Natural killer cell treated with Interleukin-12 subunit alpha and Interleukin-12 subunit beta and Interleukin-15 and Interleukin-18, amount 100 ng/mL, for 72 hours (primary cell): ENCODE measurements at regions not wholly inside any gene's neighbourhood (a gene's known extent, or its start where the extent isn't known, plus 50 kb on each side); places are given as distances from the start of the nearest gene placed in this dataset.
"Not testable (repeated sequence)": the region's sequence is repeated elsewhere in the genome, so short reads cannot be mapped to it uniquely, and the experiment has no call there.

ENCODE experiments used
- ATAC-seq, 2 donors: fragments of 150-1000 bp; cut with Tn5 transposase in 1 of 2; sonication (Bioruptor Pico), chemical (Tn5 transposase) in 1 of 2; 2 replicates each; pipeline ENCODE4 v1.10.0; 2021
- DNase-seq: peaks from one replicate; pipeline ENCODE4 v3.0.0; 2022; ENCODE audit warnings: low spot score
- H3K27ac Mint-ChIP-seq, 2 donors: 1 replicate in 1 of 2; 2 replicates in 1 of 2; pipeline ENCODE4 v1.8.0; 2022; ENCODE audit warnings: mixed read lengths in 2 of 2, mild to moderate bottlenecking in 1 of 2, moderate library complexity in 1 of 2
- H3K27me3 Mint-ChIP-seq, 2 donors: 1 replicate in 1 of 2; 2 replicates in 1 of 2; pipeline ENCODE4 v1.8.0; 2022; ENCODE audit warnings: mixed read lengths in 2 of 2
- H3K36me3 Mint-ChIP-seq: one replicate; pipeline ENCODE4 v1.8.0; 2022; ENCODE audit warnings: mixed read lengths
- H3K4me1 Mint-ChIP-seq, 2 donors: 1 replicate in 1 of 2; 2 replicates in 1 of 2; pipeline ENCODE4 v1.8.0; 2022; ENCODE audit warnings: low read depth in 2 of 2, mixed read lengths in 2 of 2, mild to moderate bottlenecking in 1 of 2
- H3K4me3 Mint-ChIP-seq: one replicate; pipeline ENCODE4 v1.8.0; 2022; ENCODE audit warnings: mixed read lengths
- H3K9me3 Mint-ChIP-seq: 2 replicates; pipeline ENCODE4 v1.8.0; 2022; ENCODE audit warnings: mixed read lengths

DNA sequence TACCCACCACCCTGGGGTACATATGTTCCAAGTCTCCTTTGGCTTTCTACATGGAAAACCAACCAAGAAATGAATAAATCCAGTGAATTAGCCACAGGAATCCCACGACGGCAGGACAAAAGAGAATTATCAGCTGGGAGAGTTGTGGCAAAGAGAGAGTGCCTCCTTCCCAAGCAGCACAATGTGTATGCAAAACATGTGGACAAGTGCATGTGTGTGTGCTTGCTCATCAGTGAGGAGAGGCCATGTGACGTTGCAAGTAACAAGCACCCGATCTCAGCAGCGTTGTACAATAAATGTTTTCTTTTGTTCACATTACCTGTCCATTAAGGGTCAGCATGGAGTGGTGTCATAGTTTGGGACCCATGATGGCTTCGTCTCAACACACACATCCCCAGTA lies 50.0 kb upstream of the EMX2 start:
- Mint-ChIP-seq H3K9me3 (no peaks in the 10 kb centered on the region), H3K4me3 (no peak overlapping the region), H3K27ac (no peak overlapping the region), H3K27me3 (peaks cover 39 to 40% of the 10 kb centered on the region in 2 donors), H3K36me3 (no peaks in the 10 kb centered on the region), H3K4me1 (peaks cover 0 to 2% of the 10 kb centered on the region in 2 donors)
- ATAC-seq (no peak), DNase-seq (no peak)

DNA sequence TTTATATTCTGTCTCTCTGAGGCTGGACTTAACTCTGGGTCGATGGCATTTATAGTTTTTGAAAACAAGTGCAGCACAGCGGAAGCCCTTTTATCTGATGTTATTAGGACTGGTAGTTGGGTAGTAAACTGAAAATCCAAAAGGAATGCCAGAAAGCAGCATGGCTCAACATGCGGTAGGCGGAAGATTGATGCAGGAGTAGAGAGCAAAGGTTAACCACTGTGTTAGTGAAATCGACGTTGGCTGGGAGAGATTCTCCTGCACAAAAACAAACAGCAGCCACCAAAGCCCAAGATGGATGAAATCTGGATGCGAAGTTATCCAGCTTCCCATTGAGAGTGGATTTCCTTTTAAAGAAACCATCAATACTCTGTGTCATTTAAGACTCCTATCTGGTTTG lies 54.5 kb upstream of the EMX2 start:
- no peaks in the 10 kb centered on the region for H3K36me3 Mint-ChIP-seq
- ATAC-seq, result no peak

DNA sequence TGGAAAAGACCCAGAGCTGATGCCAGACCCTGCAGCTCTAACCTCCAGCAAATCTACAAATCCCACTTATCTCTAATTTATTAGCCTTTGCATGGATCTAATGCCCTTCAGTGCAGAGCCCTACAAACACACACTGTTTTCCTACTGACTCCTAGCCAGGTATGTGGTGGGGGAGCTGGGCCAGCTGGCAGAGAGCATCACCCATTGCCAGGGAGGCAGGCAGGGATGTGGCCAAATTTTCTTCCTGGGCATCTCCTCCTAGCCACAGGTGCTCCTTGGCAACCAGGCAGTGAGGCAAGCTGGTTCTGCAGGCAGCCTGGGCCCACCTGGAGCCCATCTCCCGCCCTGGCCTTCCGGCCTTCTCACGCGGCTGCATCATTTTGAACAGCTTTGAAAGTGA lies 55.9 kb upstream of the EMX2 start:
- H3K9me3 Mint-ChIP-seq, result no peaks in the 10 kb centered on the region
- no peak overlapping the region for H3K27ac Mint-ChIP-seq
- no peak for DNase-seq
- ATAC-seq, result no peak
- peaks cover 19 to 22% of the 10 kb centered on the region in 2 donors for H3K27me3 Mint-ChIP-seq
- H3K4me3 Mint-ChIP-seq, result no peak overlapping the region
- no peaks in the 10 kb centered on the region for H3K36me3 Mint-ChIP-seq
- H3K4me1 Mint-ChIP-seq, result no peaks in the 10 kb centered on the region

More for the DNA sequence above, 54.5 kb upstream of the EMX2 start:
- H3K4me1 Mint-ChIP-seq, result no peaks in the 10 kb centered on the region
- no peak for DNase-seq
- no peaks in the 10 kb centered on the region for H3K9me3 Mint-ChIP-seq
- H3K4me3 Mint-ChIP-seq, result no peak overlapping the region
- no peak overlapping the region for H3K27ac Mint-ChIP-seq
- H3K27me3 Mint-ChIP-seq, result peaks cover 19 to 27% of the 10 kb centered on the region in 2 donors

DNA sequence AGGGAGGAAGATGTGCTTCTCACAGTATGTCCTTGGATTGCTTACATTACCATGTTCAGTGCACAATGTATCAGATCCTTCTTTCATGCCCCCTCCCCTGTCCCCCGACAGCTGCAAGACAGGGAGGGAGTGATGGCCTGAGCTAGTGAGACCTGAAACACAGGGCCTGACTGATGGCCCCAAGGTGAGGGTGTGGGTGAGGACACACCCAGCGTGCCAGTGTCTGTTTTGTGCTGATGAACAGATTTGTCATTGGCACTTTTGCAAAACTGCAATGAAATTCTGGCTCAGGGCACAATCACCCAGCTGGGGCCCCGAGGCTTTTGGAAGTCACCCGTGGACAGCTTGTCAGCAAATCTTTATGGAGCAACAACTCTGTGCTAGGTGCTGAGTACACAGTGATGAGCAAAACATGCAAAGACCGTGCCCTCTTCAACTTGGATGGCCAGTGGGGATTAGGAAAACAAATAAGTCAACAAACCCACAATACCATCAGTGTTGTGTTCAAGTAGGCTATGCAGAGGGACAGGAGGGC lies 59.4 kb upstream of the EMX2 start:
- Mint-ChIP-seq H3K9me3 (no peaks in the 10 kb centered on the region), H3K27ac (no peak overlapping the region), H3K36me3 (no peaks in the 10 kb centered on the region), H3K4me3 (no peak overlapping the region), H3K27me3 (peaks cover 14 to 17% of the 10 kb centered on the region in 2 donors), H3K4me1 (no peaks in the 10 kb centered on the region)
- ATAC-seq (no peak), DNase-seq (no peak)

DNA sequence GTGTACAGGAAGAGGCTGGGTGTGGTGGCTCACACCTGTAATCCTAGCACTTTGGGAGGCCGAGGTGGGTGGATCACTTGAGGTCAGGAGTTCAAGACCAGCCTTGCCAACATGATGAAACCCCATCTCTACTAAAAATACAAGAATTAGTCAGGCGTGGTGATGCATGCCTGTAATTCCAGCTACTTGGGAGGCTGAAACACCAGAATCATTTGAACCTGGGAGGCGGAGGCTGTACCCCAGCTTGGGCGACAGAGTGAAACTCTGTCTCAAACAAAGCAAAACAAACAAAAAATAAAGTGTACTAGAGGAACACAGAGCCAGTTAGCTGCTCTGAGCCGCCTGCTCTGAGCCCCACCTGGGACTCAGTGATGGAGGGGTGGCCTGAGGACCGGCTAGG lies 61.5 kb upstream of the EMX2 start:
- H3K4me3 Mint-ChIP-seq, H3K9me3 Mint-ChIP-seq, H3K4me1 Mint-ChIP-seq, DNase-seq, H3K36me3 Mint-ChIP-seq, ATAC-seq, H3K27ac Mint-ChIP-seq: not testable (repeated sequence)
- peaks cover 20 to 25% of the 10 kb centered on the region in 2 donors for H3K27me3 Mint-ChIP-seq

DNA sequence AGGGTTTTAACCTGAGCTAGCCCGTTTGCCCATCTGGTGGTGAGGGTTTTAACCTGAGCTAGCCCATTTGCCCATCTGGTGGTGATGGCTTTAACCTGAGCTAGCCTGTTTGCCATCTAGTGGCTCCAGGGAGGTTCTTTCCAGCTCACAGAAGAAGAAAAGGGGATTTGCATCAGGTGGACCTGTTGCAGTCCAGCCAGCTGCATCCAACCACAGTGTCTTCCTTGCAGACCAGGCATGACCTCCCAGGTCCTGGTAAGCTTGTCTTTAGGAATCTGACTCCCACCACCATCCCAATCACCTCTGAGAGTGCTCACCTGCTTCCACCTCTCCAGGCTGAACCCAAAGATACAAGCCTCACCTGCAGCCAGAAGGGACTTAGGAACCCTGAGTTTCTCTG lies 62.4 kb upstream of the EMX2 start:
- Mint-ChIP-seq H3K27ac (no peak overlapping the region), H3K27me3 (peaks cover 20 to 34% of the 10 kb centered on the region in 2 donors), H3K4me1 (no peaks in the 10 kb centered on the region), H3K9me3 (no peaks in the 10 kb centered on the region), H3K4me3 (no peak overlapping the region), H3K36me3 (no peaks in the 10 kb centered on the region)
- no peak for DNase-seq
- no peak for ATAC-seq

DNA sequence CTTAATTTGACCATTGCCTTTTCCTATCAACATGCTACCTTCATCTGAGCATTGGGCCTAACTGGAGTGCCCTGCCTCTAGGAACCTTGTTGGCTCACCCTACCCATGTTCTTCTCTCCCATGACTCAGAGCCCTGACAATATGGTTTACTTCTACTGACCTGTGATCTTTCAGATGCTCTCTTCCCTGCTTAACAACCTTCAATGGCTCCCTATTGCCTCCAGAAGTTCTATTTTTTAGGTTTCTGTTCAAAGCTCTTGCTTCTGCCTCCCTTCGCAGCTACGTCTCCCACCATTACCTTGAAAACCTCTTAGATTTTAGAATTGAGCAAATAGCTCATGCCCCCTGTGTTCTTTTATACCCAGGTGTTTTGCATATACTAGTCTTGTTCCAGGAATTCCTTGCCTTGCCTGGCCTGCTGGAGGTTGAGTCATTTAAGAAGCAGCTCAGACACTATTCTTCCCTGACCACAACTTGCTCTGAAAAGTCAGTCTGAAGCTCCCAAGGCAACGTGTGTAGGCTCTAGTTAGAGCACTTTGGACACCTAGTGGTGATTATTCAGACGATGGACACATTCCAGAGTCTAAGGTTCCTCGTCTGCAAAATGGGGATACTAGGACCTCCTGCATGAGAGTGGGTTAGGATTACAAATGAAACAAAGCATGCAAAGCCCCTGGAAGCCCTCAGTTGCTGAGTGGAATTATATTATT lies 64.4 kb upstream of the EMX2 start:
- Mint-ChIP-seq H3K36me3 (no peaks in the 10 kb centered on the region), H3K27me3 (peaks cover 18 to 36% of the 10 kb centered on the region in 2 donors), H3K4me3 (no peak overlapping the region), H3K27ac (no peak overlapping the region), H3K4me1 (no peaks in the 10 kb centered on the region), H3K9me3 (no peaks in the 10 kb centered on the region)
- DNase-seq (no peak), ATAC-seq (no peak)

DNA sequence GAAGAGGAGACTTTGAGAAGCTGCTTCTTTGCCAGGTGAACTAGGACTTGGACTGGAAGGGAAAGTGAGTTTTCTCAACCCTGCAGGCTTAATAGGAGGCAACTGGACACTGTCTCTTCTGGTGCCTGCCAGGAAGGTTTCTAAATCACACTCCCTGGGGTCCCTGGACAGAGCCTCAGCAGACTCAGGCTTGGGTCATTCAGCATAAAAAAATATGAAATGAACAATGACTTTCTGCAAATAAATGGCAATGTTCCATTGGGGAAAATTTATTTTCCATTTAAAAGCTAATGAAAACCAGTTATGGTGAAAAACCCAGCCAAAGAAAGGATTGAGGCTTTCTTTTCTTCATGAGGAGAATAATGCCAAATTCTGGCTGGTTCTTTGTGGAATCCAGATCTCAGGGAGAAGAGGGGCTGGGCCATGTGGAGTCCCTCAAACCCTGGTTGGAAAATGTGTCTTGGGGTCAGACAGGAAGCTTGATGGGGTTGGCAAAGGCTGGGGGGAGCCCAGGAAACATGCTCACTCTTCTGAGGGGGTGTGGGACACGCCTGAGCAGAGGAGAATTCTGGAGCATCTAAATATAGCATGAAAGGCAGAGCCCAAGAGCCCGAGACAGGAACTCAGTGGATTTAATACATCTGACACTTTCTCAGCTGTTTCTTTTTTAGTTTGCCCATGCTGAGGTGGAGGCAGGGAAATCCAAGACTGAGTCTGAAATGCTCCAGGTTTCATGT lies 65.2 kb upstream of the EMX2 start:
- Mint-ChIP-seq H3K4me1 (no peaks in the 10 kb centered on the region), H3K27ac (no peak overlapping the region), H3K36me3 (no peaks in the 10 kb centered on the region), H3K27me3 (peaks cover 20 to 42% of the 10 kb centered on the region in 2 donors), H3K4me3 (no peak overlapping the region), H3K9me3 (no peaks in the 10 kb centered on the region)
- DNase-seq (no peak), ATAC-seq (no peak)

DNA sequence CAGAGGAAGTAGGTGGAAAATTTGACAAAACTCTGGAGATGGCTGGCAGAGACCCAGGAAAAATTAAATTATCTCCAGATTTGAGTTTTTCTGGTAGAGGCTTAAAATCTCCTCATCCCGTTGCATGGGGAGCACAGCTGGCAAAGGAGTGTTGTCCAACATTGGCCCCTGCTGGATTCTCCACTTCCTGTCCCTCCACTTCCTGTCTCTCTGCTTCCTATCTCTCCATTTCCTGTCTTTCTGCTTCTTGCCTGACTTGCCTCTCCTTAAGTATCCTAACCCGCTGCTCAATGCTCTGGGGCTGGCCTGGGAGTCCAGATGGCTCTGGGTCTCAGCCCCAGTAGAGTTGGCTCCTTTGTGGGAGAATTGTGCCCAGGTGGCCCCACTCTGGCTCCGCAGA lies 65.8 kb upstream of the EMX2 start:
- no peak for DNase-seq
- ATAC-seq, result no peak
- no peak overlapping the region for H3K27ac Mint-ChIP-seq
- H3K4me3 Mint-ChIP-seq, result no peak overlapping the region
- H3K4me1 Mint-ChIP-seq, result no peaks in the 10 kb centered on the region
- no peaks in the 10 kb centered on the region for H3K9me3 Mint-ChIP-seq
- no peaks in the 10 kb centered on the region for H3K36me3 Mint-ChIP-seq
- H3K27me3 Mint-ChIP-seq, result peaks cover 24 to 49% of the 10 kb centered on the region in 2 donors

DNA sequence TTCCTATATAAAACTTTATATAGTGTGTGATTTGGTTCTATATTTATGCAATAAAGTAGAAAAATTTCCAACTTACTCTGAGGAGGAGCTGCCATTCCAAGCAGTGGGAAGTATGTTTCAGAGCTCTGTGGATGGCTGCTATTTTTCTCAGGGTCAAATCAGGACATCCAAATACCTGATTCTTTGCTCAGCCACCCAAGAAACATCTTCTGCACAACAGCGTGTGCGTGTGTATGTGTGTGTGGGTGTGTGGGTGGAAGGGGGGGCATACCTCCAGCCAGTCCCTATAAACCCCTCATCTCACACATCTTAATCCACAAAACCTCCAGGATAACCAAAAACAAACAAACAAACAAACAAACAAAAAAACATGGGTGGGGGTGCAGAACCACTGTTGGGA lies 66.3 kb upstream of the EMX2 start:
- H3K27ac Mint-ChIP-seq, result no peak overlapping the region
- no peak overlapping the region for H3K4me3 Mint-ChIP-seq
- H3K9me3 Mint-ChIP-seq, result no peaks in the 10 kb centered on the region
- DNase-seq (no peak), ATAC-seq (no peak)
- no peaks in the 10 kb centered on the region for H3K36me3 Mint-ChIP-seq
- peaks cover 28 to 53% of the 10 kb centered on the region in 2 donors for H3K27me3 Mint-ChIP-seq
- peaks cover 0 to 3% of the 10 kb centered on the region in 2 donors for H3K4me1 Mint-ChIP-seq

DNA sequence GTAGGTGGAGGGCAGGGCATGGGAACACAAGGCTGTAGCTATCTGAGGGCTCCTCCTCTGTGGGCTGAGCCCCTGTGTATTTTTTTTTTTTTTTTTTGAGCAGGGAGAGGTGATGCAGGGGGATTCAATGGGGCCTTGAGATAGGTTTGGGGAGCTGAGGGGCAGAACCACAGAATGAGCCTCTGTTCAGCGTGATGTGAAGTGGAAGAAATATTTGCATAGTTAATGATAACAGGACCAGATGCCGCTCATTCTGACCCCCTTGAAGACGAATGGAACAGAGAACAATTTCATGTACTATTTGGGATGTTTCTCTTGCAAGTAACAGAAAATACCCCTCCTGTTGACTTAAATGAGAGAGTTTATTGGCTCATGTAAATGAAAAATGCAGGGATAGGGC lies 69.7 kb upstream of the EMX2 start:
- Mint-ChIP-seq H3K9me3 (no peaks in the 10 kb centered on the region), H3K27me3 (peaks cover 27 to 48% of the 10 kb centered on the region in 2 donors), H3K4me3 (no peak overlapping the region), H3K27ac (no peak overlapping the region), H3K36me3 (no peaks in the 10 kb centered on the region), H3K4me1 (peaks cover 0 to 3% of the 10 kb centered on the region in 2 donors)
- DNase-seq (no peak), ATAC-seq (no peak)

DNA sequence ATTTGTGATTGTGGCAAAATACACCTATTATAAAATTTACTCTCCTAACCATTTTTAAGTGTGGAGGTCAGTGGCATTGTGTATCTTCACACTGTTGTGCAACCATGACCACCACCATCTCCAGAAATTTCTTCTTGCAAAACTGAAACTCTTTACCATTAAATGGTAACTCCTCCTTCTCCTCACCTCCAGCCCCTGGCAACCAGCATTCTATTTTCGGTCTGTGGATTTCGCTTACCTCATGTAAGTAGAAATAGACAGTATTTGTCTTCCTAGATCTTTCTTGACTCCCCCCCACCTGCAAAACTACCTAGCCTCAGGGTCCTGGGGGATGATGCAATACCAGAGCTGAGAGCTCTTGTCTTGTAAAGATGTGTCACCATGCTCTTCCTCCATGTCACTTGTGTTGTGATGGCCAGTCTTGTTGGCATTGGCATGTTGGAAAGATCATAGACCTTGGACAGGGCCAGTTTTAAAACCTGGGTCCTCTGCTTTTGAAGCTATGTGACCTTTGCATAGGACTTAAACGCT lies 71.1 kb upstream of the EMX2 start:
- Mint-ChIP-seq H3K9me3 (no peaks in the 10 kb centered on the region), H3K4me1 (peaks cover 0 to 3% of the 10 kb centered on the region in 2 donors), H3K36me3 (no peaks in the 10 kb centered on the region), H3K4me3 (no peak overlapping the region), H3K27me3 (peaks cover 23 to 38% of the 10 kb centered on the region in 2 donors), H3K27ac (no peak overlapping the region)
- ATAC-seq (no peak), DNase-seq (no peak)

DNA sequence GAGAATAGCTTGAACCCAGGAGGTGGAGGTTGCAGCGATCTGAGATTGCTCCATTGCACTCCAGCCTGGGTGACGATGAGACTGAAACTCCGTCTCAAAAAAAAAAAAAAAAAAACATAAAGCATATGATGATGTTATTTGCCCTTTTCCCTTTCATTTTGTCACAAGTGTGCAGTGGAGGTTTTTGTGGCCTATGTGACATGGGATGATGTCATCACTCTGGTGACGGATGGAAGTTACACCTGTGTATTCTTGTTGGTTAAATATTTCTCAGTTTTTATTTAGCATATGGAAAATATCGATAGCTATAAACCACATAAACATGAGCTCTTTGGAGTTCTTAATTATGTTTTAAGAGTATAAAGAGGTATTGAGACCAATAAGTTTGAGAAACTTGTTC lies 71.8 kb upstream of the EMX2 start:
- no peak for DNase-seq
- H3K9me3 Mint-ChIP-seq, result no peaks in the 10 kb centered on the region
- peaks cover 24 to 34% of the 10 kb centered on the region in 2 donors for H3K27me3 Mint-ChIP-seq
- no peaks in the 10 kb centered on the region for H3K36me3 Mint-ChIP-seq
- no peak overlapping the region for H3K4me3 Mint-ChIP-seq
- H3K27ac Mint-ChIP-seq, result no peak overlapping the region
- H3K4me1 Mint-ChIP-seq, result peaks cover 0 to 3% of the 10 kb centered on the region in 2 donors
- ATAC-seq, result no peak

DNA sequence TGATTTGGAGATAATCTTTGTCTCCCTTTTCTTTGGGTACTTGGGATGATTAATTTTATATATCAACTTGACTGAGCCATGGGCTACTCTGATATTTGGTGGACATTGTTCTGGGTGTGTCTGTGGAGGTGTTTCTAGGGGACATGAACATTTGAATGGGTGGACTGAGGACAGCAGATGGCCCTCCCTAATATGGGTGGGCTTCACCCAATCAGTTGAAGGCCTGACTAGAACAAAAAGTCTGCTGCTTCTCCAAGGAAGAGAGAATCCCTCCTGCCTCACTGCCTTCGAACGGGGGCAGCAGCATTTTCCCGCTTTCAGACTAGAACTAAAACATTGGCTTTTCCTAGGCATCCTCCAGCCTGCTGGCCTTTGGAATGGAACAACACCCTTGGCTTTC lies 73.9 kb upstream of the EMX2 start:
- Mint-ChIP-seq H3K27me3 (peaks cover 22 to 24% of the 10 kb centered on the region in 2 donors), H3K27ac (no peak overlapping the region), H3K4me1 (peaks cover 0 to 3% of the 10 kb centered on the region in 2 donors), H3K4me3 (no peak overlapping the region), H3K36me3 (no peaks in the 10 kb centered on the region), H3K9me3 (no peaks in the 10 kb centered on the region)
- no peak for ATAC-seq
- DNase-seq, result no peak
